GM18517 (cell line): ENCODE measurements at regions not wholly inside any gene's neighbourhood (a gene's known extent, or its start where the extent isn't known, plus 50 kb on each side); places are given as distances from the start of the nearest gene placed in this dataset.

Source experiments
- ATAC-seq: cut with Tn5 transposase; IDR thresholded peaks from one replicate; pipeline ENCODE4 v1.9.1; 2021; ENCODE audit warnings: mild to moderate bottlenecking, moderate library complexity; ENCODE audit not compliant: unreplicated experiment

DNA sequence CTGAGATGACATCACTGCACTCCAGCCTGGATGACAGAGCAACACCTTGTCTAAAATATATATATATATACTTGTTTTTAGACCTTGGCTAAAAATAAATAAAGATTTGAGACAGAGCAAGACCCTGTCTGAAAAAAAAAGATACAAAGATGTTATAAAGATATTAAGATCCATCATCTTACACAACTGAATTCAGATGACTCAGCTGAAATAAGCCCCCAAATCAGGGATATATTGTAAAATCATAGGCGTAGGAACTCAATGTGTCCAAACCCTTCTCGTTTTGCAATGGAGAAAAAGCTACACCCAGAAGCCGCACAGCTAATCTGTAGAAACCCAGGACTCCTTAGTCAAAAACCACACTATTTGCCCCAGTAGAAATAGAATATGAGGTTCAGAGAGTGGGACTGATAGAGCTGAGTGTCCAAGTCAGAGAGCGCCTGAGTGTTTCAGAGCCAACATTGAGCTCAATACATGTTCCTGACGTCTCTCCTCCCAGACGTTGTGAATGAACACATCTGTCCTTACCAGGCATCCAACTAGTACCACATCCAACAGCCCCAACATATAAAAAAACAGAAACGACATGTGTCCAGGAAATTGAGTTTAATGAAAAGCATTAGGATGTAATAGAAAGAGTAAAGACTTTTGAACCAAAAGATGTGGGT is 207.9 kb upstream of the BLID start:
- no peak for ATAC-seq

GRCh38 chr11:122322329-122322728 is 206.3 kb upstream of the BLID start:
- ATAC-seq, result no peak

DNA sequence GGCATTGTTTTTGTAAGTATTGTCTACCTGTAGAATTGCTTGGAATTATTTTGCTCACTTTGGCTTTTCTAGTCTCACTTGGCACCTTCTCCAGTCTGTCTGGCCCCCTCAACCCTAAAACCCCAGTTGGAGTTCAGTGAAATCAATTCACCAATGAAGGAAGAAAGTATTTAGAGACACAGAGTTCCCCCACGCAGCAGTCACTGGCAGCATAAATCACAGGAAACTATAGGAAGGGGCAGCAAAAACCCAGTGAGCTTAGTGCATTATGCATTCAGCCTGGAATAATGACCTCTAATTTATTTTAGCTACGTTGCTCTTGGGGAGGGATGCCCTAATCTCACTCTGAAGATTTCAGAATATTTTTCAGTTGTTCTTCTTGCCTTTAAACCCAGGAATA is 204.7 kb upstream of the BLID start:
- no peak for ATAC-seq

- ATAC-seq, result no peak
Observed at GRCh38 chr11:122319691-122320620, 203.9 kb upstream of the BLID start.

DNA sequence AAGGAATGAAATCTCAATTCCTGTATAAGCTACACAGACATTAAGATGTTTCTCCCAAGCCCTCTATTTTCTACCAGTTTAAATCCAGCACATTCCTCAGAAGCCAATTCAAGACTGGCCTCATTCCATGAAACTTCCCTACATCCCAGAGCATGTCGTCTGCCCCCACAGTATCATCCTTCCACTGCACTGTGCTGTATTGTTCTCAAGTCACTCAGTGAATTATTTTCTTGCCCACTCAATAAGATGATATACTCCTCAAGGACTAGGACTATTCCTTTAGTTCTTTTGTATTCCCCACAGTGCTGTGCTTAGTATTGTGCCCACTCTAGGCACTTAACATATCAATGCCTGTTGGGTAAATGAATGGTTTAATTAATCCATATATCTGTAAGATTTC is 203.1 kb upstream of the BLID start:
- ATAC-seq, result no peak

- ATAC-seq, result no peak
Observed at GRCh38 chr11:122317305-122317704, 201.3 kb upstream of the BLID start.

DNA sequence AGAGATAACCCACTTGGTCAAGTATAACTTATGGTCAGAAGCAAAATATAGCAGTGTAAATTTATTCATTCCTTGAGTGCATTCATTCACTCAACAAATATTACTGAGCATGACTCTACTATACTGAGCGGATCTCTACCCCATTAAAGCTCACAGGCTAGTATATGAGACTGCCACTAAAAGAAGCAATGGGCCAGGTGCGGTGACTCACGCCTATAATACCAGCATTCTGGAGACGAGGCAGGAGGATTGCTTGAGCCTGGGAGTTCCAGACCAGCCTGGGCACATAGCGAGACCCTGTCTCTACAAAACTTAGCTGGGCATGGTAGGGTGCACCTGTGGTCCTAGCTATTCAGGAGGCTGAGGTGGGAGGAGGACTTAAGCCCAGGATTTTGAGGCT is 197.6 kb upstream of the BLID start:
- ATAC-seq, result no peak

DNA sequence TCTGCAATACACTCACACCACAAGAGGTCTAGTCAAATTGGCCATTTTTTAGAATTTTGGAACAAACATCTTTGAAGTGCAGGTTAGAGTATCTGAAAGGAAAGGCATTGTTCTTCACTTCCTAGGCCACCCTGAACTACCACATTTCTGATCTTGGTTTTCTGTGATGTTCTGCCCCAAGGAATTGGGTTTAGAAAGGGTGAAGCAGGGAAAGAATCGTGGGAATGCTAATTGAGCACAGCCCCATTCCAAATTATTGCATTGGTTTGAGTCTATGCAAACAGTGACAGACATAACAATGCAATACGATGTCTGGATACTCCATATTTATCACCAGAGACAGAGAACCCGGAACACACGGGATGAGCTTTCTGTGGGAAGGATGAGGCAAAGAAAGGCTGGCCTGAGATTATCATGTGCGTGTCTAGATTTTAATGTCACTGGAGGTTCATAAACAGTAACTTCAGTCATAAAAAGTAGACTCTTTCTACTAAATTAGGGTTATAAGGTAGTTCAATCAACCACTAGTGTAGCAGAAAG is 195.3 kb upstream of the BLID start:
- ATAC-seq, result no peak

DNA sequence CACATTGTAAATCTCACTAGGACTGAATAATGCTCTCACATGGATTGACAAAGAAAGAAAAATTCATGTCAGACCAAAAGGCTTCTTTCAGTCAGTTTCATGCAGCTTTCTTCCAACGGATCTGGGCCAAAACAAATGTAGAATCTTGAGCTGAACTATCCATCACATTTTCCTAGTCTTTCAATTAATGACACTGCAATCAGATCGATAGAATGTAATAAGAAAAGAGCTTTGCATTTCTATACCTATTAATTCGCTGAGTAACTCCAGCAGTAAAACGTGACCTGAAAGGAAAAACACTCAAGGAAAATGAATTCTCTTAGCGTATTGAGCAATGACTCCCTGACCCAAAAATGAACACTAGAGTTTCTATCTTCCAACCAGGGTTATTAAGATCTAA is 194.8 kb upstream of the BLID start:
- no peak for ATAC-seq

- no peak for ATAC-seq
Observed at GRCh38 chr11:122309262-122309925, 193.4 kb upstream of the BLID start.

DNA sequence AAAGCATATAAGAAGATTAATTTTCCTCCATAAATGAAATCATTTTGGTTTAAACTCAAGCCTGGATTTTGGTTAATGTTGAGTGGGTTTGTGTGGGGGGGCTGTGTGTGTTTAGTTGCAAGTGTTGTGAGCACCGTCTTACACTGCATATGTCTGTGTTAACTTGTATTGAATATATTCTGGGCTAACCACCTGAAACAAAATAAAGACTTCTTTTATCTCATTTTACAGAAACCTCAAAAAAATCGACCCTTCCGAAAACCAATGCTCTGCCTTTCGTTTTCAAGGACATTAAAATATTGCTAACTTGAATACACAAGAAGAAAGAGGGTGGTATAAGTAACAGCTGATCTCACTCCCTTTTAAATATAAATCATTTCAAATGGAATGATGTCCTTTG is 192.2 kb upstream of the BLID start:
- ATAC-seq, result no peak

- ATAC-seq, result no peak
Observed at GRCh38 chr11:122307476-122308035, 191.5 kb upstream of the BLID start.

- ATAC-seq, result no peak
Observed at GRCh38 chr11:122306831-122307391, 190.9 kb upstream of the BLID start.

DNA sequence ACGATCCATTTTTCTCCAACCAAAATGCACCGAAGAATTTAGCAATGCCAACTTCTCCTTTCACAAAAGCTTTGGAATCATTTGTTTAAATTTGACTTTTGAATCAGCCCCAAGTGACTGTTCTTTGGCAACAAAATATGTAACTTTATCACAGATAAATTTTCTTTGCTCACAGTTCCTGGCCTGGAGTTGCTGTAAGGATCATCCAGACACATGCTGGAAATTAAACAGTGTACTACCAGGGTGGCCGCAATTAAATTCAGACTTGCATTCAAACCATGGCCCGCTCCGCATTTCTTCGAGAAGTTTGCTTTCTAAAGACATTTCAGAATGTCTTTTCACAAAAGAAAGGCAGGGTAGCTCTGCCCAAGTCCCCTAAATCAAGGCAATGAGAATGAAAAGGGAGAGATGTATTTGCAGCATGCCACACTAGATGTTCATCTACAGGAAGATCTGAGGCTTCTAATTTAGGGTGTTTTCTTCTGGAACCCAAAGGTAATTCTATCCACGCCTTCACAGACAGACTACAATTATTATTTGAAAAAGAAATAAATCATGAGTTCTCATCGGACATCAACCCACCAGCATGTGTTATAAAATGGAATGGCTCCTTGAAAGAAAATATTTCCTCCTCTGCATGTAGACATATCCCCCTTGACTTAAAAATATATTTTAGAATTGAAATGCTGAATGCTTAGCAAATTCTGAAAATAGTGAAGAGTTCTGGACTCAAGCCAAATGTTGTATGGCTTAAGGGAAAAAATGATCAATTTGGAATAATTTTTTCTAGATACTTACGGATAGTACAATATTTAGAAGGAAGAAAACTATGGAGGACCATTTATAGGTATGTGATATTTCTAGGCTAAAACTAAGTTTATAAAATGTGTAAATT is 189.7 kb upstream of the BLID start:
- no peak for ATAC-seq

GRCh38 chr11:122304973-122305372 is 189.0 kb upstream of the BLID start:
- ATAC-seq, result no peak

DNA sequence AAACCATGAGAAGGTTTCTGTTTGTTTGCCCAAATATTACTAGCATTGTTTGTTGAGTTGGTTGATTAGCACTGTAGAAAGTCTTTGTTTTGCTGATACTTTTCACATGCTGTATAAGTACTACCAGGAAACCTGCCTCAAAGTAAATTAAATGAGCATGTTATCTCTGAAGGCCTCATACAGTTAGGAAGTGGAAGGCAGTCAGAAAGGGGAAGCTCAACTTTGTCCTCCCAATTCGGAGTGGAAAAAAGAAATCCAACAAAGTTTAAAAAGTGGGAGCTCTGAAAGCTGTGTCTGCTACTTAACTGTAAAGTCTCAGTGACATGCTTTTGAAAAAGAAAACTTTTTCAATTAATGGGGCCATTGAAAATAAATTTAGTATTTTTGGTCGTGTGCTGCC is 188.3 kb upstream of the BLID start:
- ATAC-seq, result no peak

- no peak for ATAC-seq
Observed at GRCh38 chr11:122294041-122294440, 178.0 kb upstream of the BLID start.

- ATAC-seq, result no peak
Observed at GRCh38 chr11:122293296-122294023, 177.4 kb upstream of the BLID start.

GRCh38 chr11:122287401-122287800 is 171.4 kb upstream of the BLID start:
- no peak for ATAC-seq
